ENCODE measurements at regions not wholly inside any gene's neighbourhood (a gene's known extent, or its start where the extent isn't known, plus 50 kb on each side); places are given as distances from the start of the nearest gene placed in this dataset.
A peak's percentile ranks its signal among the peaks of the same experiment; 100 is the strongest.
"Not testable (repeated sequence)": the region's sequence is repeated elsewhere in the genome, so short reads cannot be mapped to it uniquely, and the experiment has no call there.

GRCh38 chr7:11221984-11222383 is 248.3 kb downstream of the PHF14 start:
- DNase-seq, result no peak

DNA sequence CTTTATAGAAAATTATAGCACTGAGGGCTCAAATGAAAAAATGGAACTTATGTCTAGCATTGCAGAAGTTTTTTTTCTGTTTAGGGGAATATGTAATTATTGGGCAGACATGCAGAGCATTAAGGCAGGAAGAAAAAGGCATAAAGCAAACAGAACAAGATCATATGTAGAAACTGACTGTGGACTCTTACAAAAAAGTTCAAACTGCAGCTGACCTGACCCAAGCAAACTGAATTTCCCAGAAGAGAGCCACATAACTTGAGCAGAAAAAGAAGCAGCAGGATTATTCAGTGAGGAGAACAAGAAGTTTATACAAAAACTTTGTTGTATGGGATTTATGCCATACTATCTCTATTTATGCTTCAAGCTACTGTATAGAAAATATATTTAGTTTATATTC is 250.9 kb downstream of the PHF14 start:
- DNase-seq, result no peak

- DNase-seq, result peak; percentile 28
Measured at GRCh38 chr7:11228515-11228914, 254.8 kb downstream of the PHF14 start.

- no peak for DNase-seq
Measured at GRCh38 chr7:11231190-11231589, 257.5 kb downstream of the PHF14 start.

GRCh38 chr7:11232462-11232861 is 258.8 kb downstream of the PHF14 start:
- no peak for DNase-seq

DNA sequence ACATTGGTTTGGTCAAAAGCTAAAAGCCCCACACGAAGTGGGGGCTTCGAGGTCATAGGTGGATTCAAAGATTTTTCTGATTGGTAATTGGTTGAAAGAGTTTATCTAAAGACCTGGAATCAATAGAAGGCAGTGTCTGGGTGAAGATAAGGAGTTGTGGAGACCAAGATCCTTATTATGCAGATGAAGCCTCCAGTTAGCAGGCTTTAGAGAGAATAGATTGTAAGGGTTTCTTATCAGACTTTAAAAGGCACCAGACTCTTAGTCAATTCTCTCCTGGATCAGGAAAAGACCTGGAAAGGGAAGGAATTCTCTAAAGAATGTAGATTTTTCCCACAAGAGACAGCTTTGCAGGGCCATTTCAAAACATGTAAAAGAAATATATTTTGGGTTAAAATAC is 260.2 kb downstream of the PHF14 start:
- DNase-seq, result no peak

GRCh38 chr7:11235491-11235890 is 261.8 kb downstream of the PHF14 start:
- DNase-seq, result no peak

DNA sequence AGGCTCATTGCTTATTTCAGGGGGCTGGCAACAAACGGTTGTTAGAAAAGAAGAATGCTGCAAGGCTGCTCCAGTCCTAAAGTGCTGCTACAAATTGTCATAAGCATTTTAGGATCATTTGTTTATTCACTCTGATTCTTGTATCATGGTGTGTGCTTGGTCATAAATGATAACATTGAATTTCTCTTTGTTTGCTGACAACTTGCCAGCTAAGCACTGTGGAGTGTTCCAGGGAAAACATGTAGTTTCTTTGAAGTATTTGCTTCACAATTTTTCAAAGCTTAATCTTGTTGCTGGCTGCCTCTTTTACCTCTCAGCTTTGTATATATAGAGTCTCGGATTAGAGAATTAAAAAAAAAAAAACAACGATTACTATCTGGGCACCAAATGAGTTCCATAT is 263.0 kb downstream of the PHF14 start:
- no peak for DNase-seq

GRCh38 chr7:11237742-11238141 is 264.1 kb downstream of the PHF14 start:
- DNase-seq, result no peak

DNA sequence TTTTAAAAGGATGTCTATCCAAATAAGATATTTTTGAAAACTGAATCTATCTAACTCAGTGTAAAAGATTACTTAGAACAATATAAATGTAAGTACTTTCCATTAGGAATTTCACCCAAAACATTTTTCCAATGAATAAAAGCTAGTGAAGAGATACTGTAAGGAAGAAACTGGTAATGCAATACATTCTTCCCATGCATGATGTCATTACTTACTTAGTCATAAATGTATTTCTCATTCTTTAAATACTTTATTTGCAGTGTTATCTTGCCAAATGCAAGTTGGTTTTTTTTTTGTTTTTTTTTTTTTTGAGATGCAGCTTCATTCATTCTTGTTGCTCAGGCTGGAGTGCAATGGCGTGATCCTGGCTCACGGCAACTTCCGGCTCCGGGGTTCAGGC is 265.6 kb downstream of the PHF14 start:
- no peak for DNase-seq

DNA sequence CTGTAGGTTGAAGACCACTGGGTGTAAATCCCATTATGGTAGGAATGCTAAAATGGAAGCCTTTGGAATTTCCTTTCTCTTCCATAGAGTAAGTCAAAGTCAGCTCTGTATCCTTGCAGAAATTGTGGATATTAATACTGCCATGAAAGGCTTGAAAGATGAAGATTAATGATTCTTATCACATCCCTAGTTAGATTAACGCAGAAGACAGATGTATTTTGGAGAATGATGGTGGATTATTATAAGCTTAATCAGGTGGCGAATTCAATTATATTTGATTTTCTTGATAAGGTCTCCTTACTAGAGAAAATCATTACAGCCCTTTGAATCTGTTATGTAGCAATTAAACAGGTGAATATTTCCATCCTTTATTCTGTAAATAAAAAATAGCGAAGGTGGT is 270.1 kb downstream of the PHF14 start:
- DNase-seq, result no peak

- DNase-seq, result no peak
Measured at GRCh38 chr7:11244149-11244548, 270.5 kb downstream of the PHF14 start.

DNA sequence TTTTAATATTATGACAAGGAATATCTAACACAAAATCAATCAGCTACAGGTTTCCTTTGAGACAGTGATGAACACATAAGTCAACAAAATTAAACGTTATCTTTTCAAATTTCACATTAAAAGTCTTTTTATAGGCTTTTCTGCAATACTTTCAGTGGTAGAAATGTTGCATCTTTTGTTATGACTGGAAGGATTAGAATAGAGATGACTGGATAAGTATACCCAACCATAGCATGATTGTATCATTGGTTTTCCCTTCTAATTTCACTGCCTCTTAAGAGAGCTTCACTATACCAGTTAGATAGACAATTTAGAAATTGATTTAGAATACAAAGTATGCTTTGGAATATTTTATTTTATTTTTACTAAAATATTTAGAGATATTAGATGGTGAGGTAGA is 273.9 kb downstream of the PHF14 start:
- DNase-seq, result no peak

- DNase-seq, result no peak
Measured at GRCh38 chr7:11251436-11251835, 277.8 kb downstream of the PHF14 start.

- no peak for DNase-seq
Measured at GRCh38 chr7:11252011-11252607, 278.4 kb downstream of the PHF14 start.

- DNase-seq, result no peak
Measured at GRCh38 chr7:11252705-11253272, 279.1 kb downstream of the PHF14 start.

GRCh38 chr7:11256501-11256900 is 282.8 kb downstream of the PHF14 start:
- no peak for DNase-seq

DNA sequence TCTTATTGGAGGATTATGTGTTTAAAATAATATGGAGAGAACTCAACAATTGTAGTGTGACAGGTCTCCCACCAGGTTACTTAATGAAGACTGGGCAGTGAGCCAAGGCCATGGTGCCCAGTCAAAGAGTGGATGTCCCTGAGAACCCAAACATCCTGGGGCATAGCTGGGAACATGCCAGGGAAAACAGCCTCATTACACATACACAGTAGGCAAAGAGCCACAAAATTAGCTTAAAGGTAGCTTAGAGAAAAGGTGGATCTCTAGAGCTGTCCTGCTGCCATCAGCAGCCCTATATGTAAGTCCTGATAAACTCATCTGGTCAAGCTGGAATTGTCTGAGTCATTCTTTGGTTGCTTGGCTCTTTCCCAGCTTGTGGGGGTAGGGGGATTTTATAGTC is 287.8 kb downstream of the PHF14 start:
- DNase-seq, result no peak

DNA sequence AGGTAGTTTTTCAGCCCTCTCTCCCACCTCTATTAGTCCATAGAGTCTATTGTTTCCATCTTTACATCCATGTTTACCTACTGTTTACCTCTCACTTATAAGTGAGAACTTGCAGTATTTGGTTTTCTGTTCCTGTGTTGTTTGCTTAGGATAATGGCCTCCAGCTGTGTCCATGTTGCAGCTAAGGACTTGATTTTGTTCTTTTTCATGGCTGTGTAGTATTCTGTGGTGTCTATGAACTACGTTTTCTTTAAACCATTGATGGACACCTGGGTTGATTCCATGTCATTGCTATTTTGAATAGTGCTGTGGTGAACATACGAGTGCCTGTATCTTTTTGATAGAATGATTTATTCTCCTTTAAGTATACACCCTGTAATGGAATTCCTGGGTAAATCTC is 292.4 kb downstream of the PHF14 start:
- DNase-seq, result no peak

DNA sequence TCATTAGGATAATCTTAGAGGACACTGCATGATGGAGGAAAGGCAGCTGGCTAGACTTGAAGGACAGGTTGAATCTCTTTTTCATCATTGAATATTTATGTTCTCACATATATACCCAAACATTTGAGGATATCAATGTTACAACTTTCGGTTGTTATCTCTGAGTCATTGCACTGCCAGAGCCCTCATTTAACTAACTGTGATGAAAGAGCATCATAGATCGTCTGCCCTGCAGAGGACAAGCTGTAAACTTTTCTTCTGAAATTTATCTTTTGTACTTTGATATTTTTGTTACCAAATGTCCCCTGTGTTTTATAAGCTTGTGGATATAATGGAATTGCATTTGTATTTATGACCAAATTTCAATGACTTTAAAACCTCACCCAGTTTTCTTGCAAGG is 298.7 kb downstream of the PHF14 start:
- no peak for DNase-seq

DNA sequence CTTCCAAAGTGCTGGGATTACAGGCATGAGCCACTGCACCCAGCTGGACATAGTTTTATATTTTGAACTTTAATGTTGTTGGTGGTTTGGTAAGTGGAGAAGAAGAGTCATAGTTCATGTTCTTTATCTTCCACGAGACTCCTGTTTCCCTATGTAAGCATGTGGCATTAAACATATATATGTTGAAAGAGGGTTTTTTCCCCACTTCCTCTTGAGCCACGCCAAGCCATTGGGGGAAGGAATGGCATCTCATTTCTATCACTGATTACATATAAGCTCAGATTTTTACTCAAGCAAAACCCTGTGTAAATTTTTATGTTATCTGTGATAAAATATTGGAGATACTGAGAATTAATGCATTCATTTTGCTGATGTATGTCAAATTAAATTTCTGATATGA is 300.4 kb downstream of the PHF14 start:
- no peak for DNase-seq

DNA sequence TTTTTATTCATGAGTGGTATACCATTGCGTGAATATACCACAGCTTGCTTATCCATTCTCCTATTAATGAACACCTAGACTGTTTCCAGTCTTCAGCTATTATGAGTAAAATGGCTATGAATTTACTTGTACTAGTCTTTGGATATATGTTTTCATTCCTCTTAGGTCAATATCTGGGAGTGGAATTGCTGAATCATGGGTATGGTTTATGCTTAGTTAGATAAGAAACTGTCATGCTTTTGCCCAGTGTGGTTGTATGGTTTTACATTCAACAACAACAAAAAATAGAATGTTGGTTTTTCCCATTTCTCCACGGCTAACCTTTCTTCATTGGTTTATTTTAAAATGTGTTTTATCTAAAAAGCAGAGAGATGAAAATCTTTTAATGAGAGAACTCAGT is 308.3 kb downstream of the PHF14 start:
- no peak for DNase-seq

GRCh38 chr7:11283584-11283983 is 309.9 kb downstream of the PHF14 start:
- DNase-seq, result not testable (repeated sequence)

- no peak for DNase-seq
Measured at GRCh38 chr7:11290863-11291262, 317.2 kb downstream of the PHF14 start.

GRCh38 chr7:11294218-11294617 is 320.5 kb downstream of the PHF14 start:
- no peak for DNase-seq

All from femur (tissue), 1 donor.